Thyroid gland (tissue), 4 donors: ENCODE measurements at regions not wholly inside any gene's neighbourhood (a gene's known extent, or its start where the extent isn't known, plus 50 kb on each side); places are given as distances from the start of the nearest gene placed in this dataset.
"Not testable (repeated sequence)": the region's sequence is repeated elsewhere in the genome, so short reads cannot be mapped to it uniquely, and the experiment has no call there.

Experiments
- DNase-seq, 2 donors: peaks; one replicate each; pipeline ENCODE4 v3.0.0-alpha.2; 2019
- H3K27ac ChIP-seq, 3 donors: fragments of 200-600 bp; sonication (generic); 1 replicate in 2 of 3; 2 replicates in 1 of 3; pipeline ENCODE4 v1.5.1; 2016 to 2019; ENCODE audit warnings: mild to moderate bottlenecking in 1 of 3, moderate library complexity in 1 of 3
- H3K27me3 ChIP-seq: fragments of 200-600 bp; sonication (generic); one replicate; pipeline ENCODE4 v1.5.1; 2019
- H3K36me3 ChIP-seq, 2 donors: fragments of 200-600 bp; sonication (generic); one replicate each; pipeline ENCODE4 v1.5.1; 2016 to 2019
- H3K4me1 ChIP-seq, 2 donors: fragments of 200-600 bp; sonication (generic); one replicate each; pipeline ENCODE4 v1.5.1; 2017 to 2019
- H3K4me3 ChIP-seq, 3 donors: fragments of 200-600 bp; sonication (generic); replicated peaks in 1 of 3; 1 replicate in 2 of 3; 2 replicates in 1 of 3; pipeline ENCODE4 v1.5.1; 2016; ENCODE audit warnings: mild to moderate bottlenecking in 1 of 3
- H3K9me3 ChIP-seq: fragments of 200-600 bp; sonication (generic); one replicate; pipeline ENCODE4 v1.5.1; 2017
- CTCF ChIP-seq, 6 experiments: fragments of 200-600 bp in 3 of 6; fragments of 450-650 bp in 3 of 6; sonication (generic) in 3 of 6; IDR thresholded peaks; one replicate each; pipeline ENCODE4 v1.5.1; 2016 to 2019; ENCODE audit warnings: antibody characterized with exemption in 6 of 6, mild to moderate bottlenecking in 2 of 6, inconsistent platforms in 1 of 6, moderate library complexity in 1 of 6
- POLR2A ChIP-seq, 2 donors: fragments of 450-650 bp; IDR thresholded peaks; one replicate each; pipeline ENCODE4 v1.6.1; 2017; ENCODE audit warnings: antibody characterized with exemption in 2 of 2, mild to moderate bottlenecking in 2 of 2, moderate library complexity in 1 of 2
- WGBS, 2 donors: methylation state at CpG; one replicate each; pipeline ENCODE4 v1.1.5; 2017; 5-methylcytosine and 5-hydroxymethylcytosine counted together
- intact Hi-C: fragments of 100-400 bp; cut with DNase I; formaldehyde crosslinking; loops from one replicate; pipeline ENCODE4 v1.15.1; 2023

- Histone ChIP-seq H3K4me3 (no peak overlapping the region), H3K4me1 (no peaks in the 10 kb centered on the region), H3K27ac (no peak overlapping the region), H3K9me3 (no peaks in the 10 kb centered on the region), H3K36me3 (no peaks in the 10 kb centered on the region), H3K27me3 (no peaks in the 10 kb centered on the region)
- TF ChIP-seq CTCF (IDR thresholded peaks at IDR 0.05) (no peak), POLR2A (IDR thresholded peaks at IDR 0.05) (no peak)
- WGBS, 2 donors: 68 to 82% methylated on average over 4 of the region's 4 CpGs
- no peak for DNase-seq
- intact Hi-C loops: no loop called here
Measured at GRCh38 chr5:19270153-19270552, 717.8 kb downstream of the CDH18 start.

GRCh38 chr5:19274578-19274977, 713.4 kb downstream of the CDH18 start:
- DNase-seq: no peak
- TF ChIP-seq POLR2A (IDR thresholded peaks at IDR 0.05) (no peak), CTCF (IDR thresholded peaks at IDR 0.05) (no peak)
- Histone ChIP-seq H3K36me3 (no peaks in the 10 kb centered on the region), H3K9me3 (no peaks in the 10 kb centered on the region), H3K4me3 (no peak overlapping the region), H3K27me3 (no peaks in the 10 kb centered on the region), H3K4me1 (no peaks in the 10 kb centered on the region), H3K27ac (no peak overlapping the region)
- intact Hi-C loops: no loop called here
- WGBS, 2 donors: 79 to 84% methylated on average over 3 of the region's 3 CpGs

- H3K36me3 ChIP-seq: no peaks in the 10 kb centered on the region
- intact Hi-C loops: no loop called here
- no peak overlapping the region for H3K4me3 ChIP-seq
- H3K9me3 ChIP-seq: no peaks in the 10 kb centered on the region
- WGBS, 2 donors: 92 to 94% methylated on average over 3 of the region's 3 CpGs
- no peak overlapping the region for H3K27ac ChIP-seq
- no peak for DNase-seq
- H3K4me1 ChIP-seq: no peaks in the 10 kb centered on the region
- no peaks in the 10 kb centered on the region for H3K27me3 ChIP-seq
- TF ChIP-seq CTCF (IDR thresholded peaks at IDR 0.05) (no peak), POLR2A (IDR thresholded peaks at IDR 0.05) (no peak)
Measured at GRCh38 chr5:19285286-19285685, 702.7 kb downstream of the CDH18 start.

- 91 to 97% methylated on average over 28 to 54 of the region's 54 CpGs for WGBS, 2 donors
- intact Hi-C loops, H3K27ac ChIP-seq: not testable (repeated sequence)
Measured at GRCh38 chr5:19287548-19288277, 700.3 kb downstream of the CDH18 start.

GRCh38 chr5:19288311-19288710, 699.7 kb downstream of the CDH18 start:
- H3K4me3 ChIP-seq, H3K27me3 ChIP-seq, H3K9me3 ChIP-seq, DNase-seq, H3K27ac ChIP-seq, H3K36me3 ChIP-seq, intact Hi-C loops, H3K4me1 ChIP-seq: not testable (repeated sequence)
- 88 to 93% methylated on average over 8 of the region's 8 CpGs for WGBS, 2 donors

More at GRCh38 chr5:19287548-19288277, 700.3 kb downstream of the CDH18 start:
- H3K9me3 ChIP-seq, H3K4me3 ChIP-seq, DNase-seq, H3K27me3 ChIP-seq, H3K36me3 ChIP-seq, H3K4me1 ChIP-seq: not testable (repeated sequence)

GRCh38 chr5:19297934-19298333, 690.1 kb downstream of the CDH18 start:
- 62 to 63% methylated on average over 2 of the region's 2 CpGs for WGBS, 2 donors
- Histone ChIP-seq H3K4me3 (no peak overlapping the region), H3K4me1 (no peaks in the 10 kb centered on the region), H3K36me3 (no peaks in the 10 kb centered on the region), H3K27me3 (no peaks in the 10 kb centered on the region), H3K9me3 (no peaks in the 10 kb centered on the region), H3K27ac (no peak overlapping the region)
- no peak for TF ChIP-seq CTCF (IDR thresholded peaks at IDR 0.05)
- no peak for TF ChIP-seq POLR2A (IDR thresholded peaks at IDR 0.05)
- intact Hi-C loops: no loop called here
- DNase-seq: no peak
